ENCODE measurements at regions not wholly inside any gene's neighbourhood (a gene's known extent, or its start where the extent isn't known, plus 50 kb on each side); places are given as distances from the start of the nearest gene placed in this dataset.
"Not testable (repeated sequence)": the region's sequence is repeated elsewhere in the genome, so short reads cannot be mapped to it uniquely, and the experiment has no call there.

- H3K9me3 ChIP-seq (ENCODE audit: insufficient read depth in 2 of 2, low read depth in 1 of 2, low read length in 1 of 2); H3K4me3 ChIP-seq (ENCODE audit: extremely low read depth in 1 of 4, insufficient read depth in 2 of 4, low read depth in 3 of 4, low read length in 4 of 4); H3K27me3 ChIP-seq (replicated peaks in 1 of 4; ENCODE audit: control insufficient read depth in 3 of 4, extremely low read depth in 1 of 4, insufficient read depth in 3 of 4, low read length in 3 of 4); H3K4me1 ChIP-seq (replicated peaks in 1 of 4; ENCODE audit: control insufficient read depth in 3 of 4, insufficient read depth in 4 of 4, low read length in 3 of 4); H4K5ac ChIP-seq (ENCODE audit: insufficient read length, low read depth, low read length); H2BK120ac ChIP-seq (replicated peaks; ENCODE audit: low read depth, low read length); H3K4me2 ChIP-seq (ENCODE audit: insufficient read depth in 1 of 2, low read depth in 2 of 2, low read length in 2 of 2); H3K56ac ChIP-seq (replicated peaks; ENCODE audit: insufficient read length, low read depth, low read length); H3K9ac ChIP-seq (replicated peaks in 1 of 4; ENCODE audit: extremely low read depth in 1 of 4, low read depth in 3 of 4, low read length in 3 of 4); H2AFZ ChIP-seq (ENCODE audit: low read length); H2BK5ac ChIP-seq (ENCODE audit: low read depth, low read length); H3K23ac ChIP-seq (ENCODE audit: insufficient read length); H2AK5ac ChIP-seq (ENCODE audit: low read depth, low read length); H3K36me3 ChIP-seq (ENCODE audit: control insufficient read depth in 2 of 4, insufficient read depth in 4 of 4, low read length in 3 of 4); POLR2A ChIA-PET (ENCODE audit: partially characterized antibody); DNase-seq (ENCODE audit: low read depth in 1 of 2, low spot score in 2 of 2); H3K79me2 ChIP-seq (ENCODE audit: control insufficient read depth in 1 of 2, insufficient read depth in 2 of 2, low read length in 2 of 2); H2BK20ac ChIP-seq (ENCODE audit: low read length); H3K79me1 ChIP-seq (ENCODE audit: low read depth, low read length); H3K27ac ChIP-seq (ENCODE audit: low read depth, low read length); H4K91ac ChIP-seq (replicated peaks; ENCODE audit: insufficient read length, low read length); H3K18ac ChIP-seq (ENCODE audit: extremely low read depth, low read length); H3K14ac ChIP-seq (ENCODE audit: insufficient read length); H2BK15ac ChIP-seq (ENCODE audit: low read length); FAIRE-seq; H3K4ac ChIP-seq (replicated peaks; ENCODE audit: insufficient read length, low read depth, low read length); H2BK12ac ChIP-seq (ENCODE audit: low read depth, low read length); H4K8ac ChIP-seq (ENCODE audit: extremely low read depth, insufficient read depth, low read length); H4K20me1 ChIP-seq (replicated peaks in 1 of 2; ENCODE audit: control insufficient read depth in 1 of 2, insufficient read depth in 2 of 2, low read length in 2 of 2); H3K23me2 ChIP-seq (ENCODE audit: low read depth, low read length): not testable (repeated sequence)
- CTCF ChIA-PET (ENCODE audit: partially characterized antibody): interaction anchor here (0.7 kb wide), 1 partner anchor 754 kb away, joined by 3 read pairs; no protein-coding TSS in a partner anchor
- 71% methylated on average over 1 of the region's 1 CpG; no CpG with 5 or more reads in 1 of the 2 experiments for WGBS, 2 experiments (ENCODE audit: extremely low coverage in 1 of 2, insufficient coverage in 1 of 2, insufficient read length in 1 of 2, insufficient replicate concordance in 2 of 2, low coverage in 1 of 2, low lambda C conversion rate in 2 of 2, missing lambda C conversion rate in 1 of 2)
These were observed 88.9 kb upstream of the KIF2A start for GRCh38 chr5:62217095-62217494.

GRCh38 chr5:62218860-62219259 lies 87.1 kb upstream of the KIF2A start:
- H3K4me1 ChIP-seq (replicated peaks in 1 of 4; ENCODE audit: control insufficient read depth in 3 of 4, insufficient read depth in 4 of 4, low read length in 3 of 4); H3K27ac ChIP-seq (ENCODE audit: low read depth, low read length); H3K18ac ChIP-seq (ENCODE audit: extremely low read depth, low read length); CTCF ChIA-PET (ENCODE audit: partially characterized antibody); FAIRE-seq; POLR2A ChIA-PET (ENCODE audit: partially characterized antibody); DNase-seq (ENCODE audit: low read depth in 1 of 2, low spot score in 2 of 2); H2AFZ ChIP-seq (ENCODE audit: low read length); H2BK12ac ChIP-seq (ENCODE audit: low read depth, low read length); H2BK15ac ChIP-seq (ENCODE audit: low read length); H4K20me1 ChIP-seq (replicated peaks in 1 of 2; ENCODE audit: control insufficient read depth in 1 of 2, insufficient read depth in 2 of 2, low read length in 2 of 2); H3K56ac ChIP-seq (replicated peaks; ENCODE audit: insufficient read length, low read depth, low read length); H3K23ac ChIP-seq (ENCODE audit: insufficient read length); H4K5ac ChIP-seq (ENCODE audit: insufficient read length, low read depth, low read length); H2BK120ac ChIP-seq (replicated peaks; ENCODE audit: low read depth, low read length); H4K8ac ChIP-seq (ENCODE audit: extremely low read depth, insufficient read depth, low read length); H3K79me2 ChIP-seq (ENCODE audit: control insufficient read depth in 1 of 2, insufficient read depth in 2 of 2, low read length in 2 of 2); H3K4ac ChIP-seq (replicated peaks; ENCODE audit: insufficient read length, low read depth, low read length); H3K9me3 ChIP-seq (ENCODE audit: insufficient read depth in 2 of 2, low read depth in 1 of 2, low read length in 1 of 2); H2BK20ac ChIP-seq (ENCODE audit: low read length); H3K36me3 ChIP-seq (ENCODE audit: control insufficient read depth in 2 of 4, insufficient read depth in 4 of 4, low read length in 3 of 4); H3K4me3 ChIP-seq (ENCODE audit: extremely low read depth in 1 of 4, insufficient read depth in 2 of 4, low read depth in 3 of 4, low read length in 4 of 4); H3K79me1 ChIP-seq (ENCODE audit: low read depth, low read length); H3K4me2 ChIP-seq (ENCODE audit: insufficient read depth in 1 of 2, low read depth in 2 of 2, low read length in 2 of 2); H3K23me2 ChIP-seq (ENCODE audit: low read depth, low read length); H2BK5ac ChIP-seq (ENCODE audit: low read depth, low read length); H4K91ac ChIP-seq (replicated peaks; ENCODE audit: insufficient read length, low read length); H2AK5ac ChIP-seq (ENCODE audit: low read depth, low read length); H3K27me3 ChIP-seq (replicated peaks in 1 of 4; ENCODE audit: control insufficient read depth in 3 of 4, extremely low read depth in 1 of 4, insufficient read depth in 3 of 4, low read length in 3 of 4); H3K9ac ChIP-seq (replicated peaks in 1 of 4; ENCODE audit: extremely low read depth in 1 of 4, low read depth in 3 of 4, low read length in 3 of 4); H3K14ac ChIP-seq (ENCODE audit: insufficient read length): not testable (repeated sequence)
- 78% methylated on average over 3 of the region's 3 CpGs; no CpG with 5 or more reads in 1 of the 2 experiments for WGBS, 2 experiments (ENCODE audit: extremely low coverage in 1 of 2, insufficient coverage in 1 of 2, insufficient read length in 1 of 2, insufficient replicate concordance in 2 of 2, low coverage in 1 of 2, low lambda C conversion rate in 2 of 2, missing lambda C conversion rate in 1 of 2)
